OCI-LY1 (cell line): ENCODE measurements at regions not wholly inside any gene's neighbourhood (a gene's known extent, or its start where the extent isn't known, plus 50 kb on each side); places are given as distances from the start of the nearest gene placed in this dataset.

ENCODE experiments used
- H2AFZ ChIP-seq: fragments of 200-600 bp; sonication (generic), shearing (Covaris generic); 2 replicates; pipeline ENCODE4 v1.6.0; 2014; ENCODE audit warnings: antibody characterized with exemption, mild to moderate bottlenecking, low read length
- H3F3A ChIP-seq: fragments of 200-600 bp; sonication (generic), shearing (Covaris generic); 2 replicates; pipeline ENCODE4 v1.6.0; 2014; ENCODE audit warnings: mild to moderate bottlenecking, antibody characterized with exemption, low read length, moderate library complexity; ENCODE audit not compliant: insufficient read depth
- H3K27ac ChIP-seq: fragments of 200-600 bp; sonication (generic); 2 replicates; pipeline ENCODE4 v1.5.1; 2014; ENCODE audit warnings: low read length, mixed run types, mild to moderate bottlenecking, low read depth; ENCODE audit not compliant: poor library complexity, severe bottlenecking
- H3K27me3 ChIP-seq: fragments of 200-600 bp; sonication (generic); 2 replicates; pipeline ENCODE4 v1.6.0; 2014; ENCODE audit warnings: antibody characterized with exemption, mild to moderate bottlenecking, low read length, moderate library complexity; ENCODE audit not compliant: insufficient read depth
- H3K36me3 ChIP-seq: fragments of 200-600 bp; sonication (generic); 2 replicates; pipeline ENCODE4 v1.6.1; 2014; ENCODE audit warnings: mild to moderate bottlenecking, antibody characterized with exemption, low read length, moderate library complexity, mixed read lengths; ENCODE audit not compliant: insufficient read depth
- H3K4me1 ChIP-seq: fragments of 200-600 bp; sonication (generic); 2 replicates; pipeline ENCODE4 v1.5.1; 2014; ENCODE audit warnings: mild to moderate bottlenecking, low read length, moderate library complexity; ENCODE audit not compliant: insufficient read depth, severe bottlenecking
- H3K4me2 ChIP-seq: fragments of 200-600 bp; sonication (generic), shearing (Covaris generic); 2 replicates; pipeline ENCODE4 v1.6.1; 2014; ENCODE audit warnings: low read length
- H3K4me3 ChIP-seq: fragments of 200-600 bp; sonication (generic); 2 replicates; pipeline ENCODE4 v1.5.1; 2014; ENCODE audit warnings: low read length, low read depth, mild to moderate bottlenecking, mixed read lengths; ENCODE audit not compliant: poor library complexity, severe bottlenecking
- H3K79me2 ChIP-seq: fragments of 200-600 bp; shearing (Covaris generic); 2 replicates; pipeline ENCODE4 v1.6.1; 2016; ENCODE audit warnings: mixed run types, low read length, mixed read lengths; ENCODE audit not compliant: insufficient read depth
- H3K9ac ChIP-seq: fragments of 200-600 bp; sonication (generic), shearing (Covaris generic); 2 replicates; pipeline ENCODE4 v1.6.1; 2014; ENCODE audit warnings: mild to moderate bottlenecking, low read length, mixed read lengths
- H3K9me2 ChIP-seq: fragments of 200-600 bp; sonication (generic), shearing (Covaris generic); 2 replicates; pipeline ENCODE4 v1.6.1; 2014; ENCODE audit warnings: low read depth, mild to moderate bottlenecking, low read length, mixed read lengths
- H3K9me3 ChIP-seq: fragments of 200-600 bp; shearing (Covaris generic); 2 replicates; pipeline ENCODE4 v1.6.1; 2014; ENCODE audit warnings: low read length, mixed read lengths
- H4K20me1 ChIP-seq: fragments of 200-600 bp; sonication (generic), shearing (Covaris generic); 2 replicates; pipeline ENCODE4 v1.6.0; 2016; ENCODE audit warnings: mild to moderate bottlenecking, low read length; ENCODE audit not compliant: insufficient read depth
- EZH2 ChIP-seq: fragments of 200-600 bp; sonication (generic), shearing (Covaris generic); IDR thresholded peaks from 2 replicates; pipeline ENCODE4 v1.8.0; 2017; ENCODE audit warnings: borderline replicate concordance, mixed run types, mild to moderate bottlenecking, antibody characterized with exemption, low read length, moderate library complexity, mixed read lengths
- TF ChIP-seq, protein P1 (sequence below): fragments of 200-600 bp; sonication (generic), shearing (Covaris generic); IDR thresholded peaks from 2 replicates; pipeline ENCODE4 v1.5.1; 2017; ENCODE audit warnings: mild to moderate bottlenecking, antibody characterized with exemption, low read length, moderate library complexity, mixed read lengths

DNA sequence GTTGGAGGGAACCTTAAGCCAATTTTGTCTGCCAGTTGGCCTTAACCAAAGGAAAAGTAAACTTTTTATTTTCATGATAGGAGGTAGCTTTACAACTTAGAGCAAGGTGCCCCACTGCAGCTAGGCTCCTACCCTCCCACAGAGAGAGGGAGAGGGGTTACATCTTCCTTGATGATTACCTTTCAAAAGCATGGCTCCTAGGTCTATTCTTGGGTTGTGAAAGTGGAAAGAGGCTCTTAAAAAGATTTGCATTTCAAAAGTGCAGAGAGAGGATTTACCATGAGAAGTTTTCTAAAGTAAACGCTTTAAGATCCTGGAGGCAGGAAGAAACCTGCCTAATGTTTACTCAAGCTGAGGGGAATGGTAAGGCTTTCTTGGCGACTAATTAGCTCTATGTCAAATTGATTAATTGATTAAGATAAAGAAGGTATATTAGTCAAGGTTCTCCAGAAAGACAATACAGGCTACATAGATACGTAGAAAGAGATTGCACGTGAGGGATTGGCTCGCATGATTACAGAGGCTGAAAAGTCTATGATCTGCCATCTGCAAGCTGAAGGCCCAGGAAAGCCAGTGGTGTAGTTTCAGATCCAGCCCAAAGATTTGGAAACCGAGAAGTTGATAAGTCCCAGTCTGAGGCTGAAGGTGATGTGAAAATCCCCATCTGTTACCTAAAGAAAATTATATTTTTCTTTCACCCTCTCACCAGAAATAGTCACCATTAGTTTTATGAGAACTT, 333.8 kb upstream of the CTNND2 start:
- H3K9me3 ChIP-seq: no peaks in the 10 kb centered on the region

DNA sequence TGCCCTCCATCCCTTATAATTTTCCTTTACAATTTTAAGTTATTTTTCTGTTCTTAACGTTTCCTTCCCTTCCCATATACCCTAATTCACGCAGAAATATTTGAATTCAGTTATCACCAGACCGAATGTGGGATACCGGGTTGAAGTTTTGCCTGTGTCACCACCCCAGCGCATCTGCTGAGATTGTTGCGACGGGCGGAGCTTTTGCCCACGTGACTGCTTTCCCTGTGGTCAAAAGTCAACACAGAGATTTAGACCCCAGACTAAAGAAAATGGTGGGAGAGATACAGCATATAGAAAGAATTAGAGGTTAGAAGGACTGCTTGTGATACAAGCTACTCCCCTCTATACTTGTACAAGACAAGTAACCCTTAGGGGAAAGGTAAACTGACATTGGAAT, 326.4 kb upstream of the CTNND2 start:
- Histone ChIP-seq H3F3A (no peaks in the 10 kb centered on the region), H3K9me3 (no peaks in the 10 kb centered on the region), H3K9me2 (no peaks in the 10 kb centered on the region), H4K20me1 (no peaks in the 10 kb centered on the region), H3K79me2 (no peaks in the 10 kb centered on the region), H3K4me2 (no peak overlapping the region), H3K4me3 (no peak overlapping the region), H2AFZ (no peak overlapping the region), H3K27ac (no peak overlapping the region), H3K9ac (no peak overlapping the region), H3K36me3 (no peaks in the 10 kb centered on the region), H3K4me1 (no peaks in the 10 kb centered on the region), H3K27me3 (no peaks in the 10 kb centered on the region)
- TF ChIP-seq EZH2: no peak
- TF ChIP-seq, protein P1, sequence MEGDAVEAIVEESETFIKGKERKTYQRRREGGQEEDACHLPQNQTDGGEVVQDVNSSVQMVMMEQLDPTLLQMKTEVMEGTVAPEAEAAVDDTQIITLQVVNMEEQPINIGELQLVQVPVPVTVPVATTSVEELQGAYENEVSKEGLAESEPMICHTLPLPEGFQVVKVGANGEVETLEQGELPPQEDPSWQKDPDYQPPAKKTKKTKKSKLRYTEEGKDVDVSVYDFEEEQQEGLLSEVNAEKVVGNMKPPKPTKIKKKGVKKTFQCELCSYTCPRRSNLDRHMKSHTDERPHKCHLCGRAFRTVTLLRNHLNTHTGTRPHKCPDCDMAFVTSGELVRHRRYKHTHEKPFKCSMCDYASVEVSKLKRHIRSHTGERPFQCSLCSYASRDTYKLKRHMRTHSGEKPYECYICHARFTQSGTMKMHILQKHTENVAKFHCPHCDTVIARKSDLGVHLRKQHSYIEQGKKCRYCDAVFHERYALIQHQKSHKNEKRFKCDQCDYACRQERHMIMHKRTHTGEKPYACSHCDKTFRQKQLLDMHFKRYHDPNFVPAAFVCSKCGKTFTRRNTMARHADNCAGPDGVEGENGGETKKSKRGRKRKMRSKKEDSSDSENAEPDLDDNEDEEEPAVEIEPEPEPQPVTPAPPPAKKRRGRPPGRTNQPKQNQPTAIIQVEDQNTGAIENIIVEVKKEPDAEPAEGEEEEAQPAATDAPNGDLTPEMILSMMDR: no peak

More for the DNA sequence above, 333.8 kb upstream of the CTNND2 start:
- no peaks in the 10 kb centered on the region for H3F3A ChIP-seq
- H4K20me1 ChIP-seq: no peaks in the 10 kb centered on the region
- no peak for TF ChIP-seq EZH2
- TF ChIP-seq, protein P1: no peak
- no peaks in the 10 kb centered on the region for H3K4me1 ChIP-seq
- no peaks in the 10 kb centered on the region for H3K79me2 ChIP-seq
- H3K9ac ChIP-seq: no peak overlapping the region
- no peaks in the 10 kb centered on the region for H3K36me3 ChIP-seq
- H3K9me2 ChIP-seq: no peaks in the 10 kb centered on the region
- H3K27ac ChIP-seq: no peak overlapping the region
- H3K27me3 ChIP-seq: no peaks in the 10 kb centered on the region
- H3K4me3 ChIP-seq: no peak overlapping the region
- no peak overlapping the region for H3K4me2 ChIP-seq
- H2AFZ ChIP-seq: no peak overlapping the region

DNA sequence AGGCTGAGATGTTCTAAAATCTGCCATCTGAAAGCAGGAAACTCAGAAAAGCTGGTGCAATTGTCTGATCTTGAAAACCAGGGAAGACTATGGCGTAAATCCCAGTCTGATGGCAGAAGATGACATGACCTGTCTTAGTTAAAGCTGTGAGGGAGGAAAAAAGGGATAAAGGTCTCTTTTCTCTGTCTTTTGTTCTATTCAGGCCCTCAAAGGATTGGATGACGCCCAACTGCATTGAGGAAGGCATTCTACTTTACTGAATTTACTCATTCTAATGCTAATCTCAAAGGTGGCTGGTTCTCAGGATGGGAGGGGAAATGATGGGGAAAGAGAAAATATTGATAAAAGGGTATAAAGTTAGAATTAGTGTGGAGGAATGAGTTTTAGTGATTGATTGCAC, 312.8 kb upstream of the CTNND2 start:
- TF ChIP-seq, protein P1: no peak
- no peak for TF ChIP-seq EZH2
- no peaks in the 10 kb centered on the region for H4K20me1 ChIP-seq
- H3K4me2 ChIP-seq: no peak overlapping the region
- no peak overlapping the region for H3K9ac ChIP-seq
- no peaks in the 10 kb centered on the region for H3K9me2 ChIP-seq
- no peak overlapping the region for H3K27ac ChIP-seq
- H3K4me1 ChIP-seq: no peaks in the 10 kb centered on the region
- H3K4me3 ChIP-seq: no peak overlapping the region
- H3K79me2 ChIP-seq: no peaks in the 10 kb centered on the region
- no peaks in the 10 kb centered on the region for H3K27me3 ChIP-seq
- H3K36me3 ChIP-seq: no peaks in the 10 kb centered on the region
- no peak overlapping the region for H2AFZ ChIP-seq
- no peaks in the 10 kb centered on the region for H3K9me3 ChIP-seq
- H3F3A ChIP-seq: no peaks in the 10 kb centered on the region
